ENCODE measurements at regions not wholly inside any gene's neighbourhood (a gene's known extent, or its start where the extent isn't known, plus 50 kb on each side); places are given as distances from the start of the nearest gene placed in this dataset.

DNA sequence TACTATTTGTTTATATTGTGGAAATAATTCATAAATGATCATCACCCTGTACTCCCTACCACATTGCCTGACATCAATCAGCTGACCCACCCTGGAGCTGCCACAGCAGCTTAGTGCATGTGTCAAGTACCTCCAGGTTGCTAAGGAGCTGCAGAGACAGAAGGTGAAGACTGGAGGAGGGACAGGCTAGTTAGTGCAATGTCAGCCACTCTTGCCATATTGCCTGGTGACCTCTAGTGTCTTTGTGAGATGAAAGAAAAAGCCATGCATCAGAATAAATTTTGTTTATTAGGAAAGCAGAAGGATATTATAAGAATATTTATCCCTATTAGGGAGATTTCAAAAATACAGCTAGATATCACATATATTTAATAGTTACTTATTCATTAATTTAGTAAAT is 243.9 kb upstream of the FAT4 start:
- DNase-seq, result no peak

DNA sequence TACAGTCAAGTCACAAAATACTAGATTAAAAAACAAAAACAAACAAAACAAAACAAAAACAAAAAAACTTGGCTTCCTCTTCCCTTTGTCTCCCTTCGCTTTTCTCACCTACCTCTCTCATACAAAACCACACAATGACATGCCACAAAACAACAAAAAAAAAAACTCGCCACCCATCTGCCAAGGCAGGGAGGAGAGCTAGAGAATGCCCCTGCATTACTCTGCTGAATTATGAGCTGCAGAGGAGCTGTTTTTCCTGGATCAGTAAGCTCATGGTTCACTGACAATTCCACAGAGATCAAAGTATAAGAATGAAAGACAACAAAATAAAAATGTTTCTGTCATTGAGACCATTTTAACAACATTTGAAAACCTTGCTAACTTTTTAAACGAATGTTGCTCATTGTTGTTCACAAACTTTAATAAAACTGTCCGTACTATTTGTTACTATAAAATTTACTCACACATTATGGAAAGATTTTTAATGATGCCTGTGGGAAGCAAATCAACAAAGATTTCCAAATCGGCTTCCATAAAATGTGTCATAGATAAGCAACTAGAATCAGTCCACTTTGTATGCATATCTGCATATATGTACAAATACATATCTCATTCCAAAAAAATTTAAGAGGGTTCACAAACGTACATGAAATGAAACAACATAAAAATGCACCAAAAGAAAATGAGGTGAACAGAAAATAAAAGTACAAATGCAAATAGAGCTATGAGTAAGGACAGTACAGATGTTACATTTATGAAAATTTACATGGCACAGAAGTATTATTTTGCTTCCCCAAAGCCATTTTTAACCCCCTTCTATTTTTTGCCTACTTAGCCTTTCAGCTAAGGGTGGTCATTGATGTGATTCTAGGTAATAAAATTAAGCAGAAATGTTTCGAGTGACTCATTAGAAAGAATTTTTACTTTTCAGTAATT is 252.4 kb upstream of the FAT4 start:
- no peak for TF ChIP-seq POLR2A (IDR thresholded peaks at IDR 0.05; ENCODE audit: low read length)
- no peak for TF ChIP-seq GATA1 (IDR thresholded peaks at IDR 0.05; ENCODE audit: low read depth, low read length)
- DNase-seq, result no peak

More for the DNA sequence above, 243.9 kb upstream of the FAT4 start:
- TF ChIP-seq GATA1 (IDR thresholded peaks at IDR 0.05; ENCODE audit: low read depth, low read length) (no peak), POLR2A (IDR thresholded peaks at IDR 0.05; ENCODE audit: low read length) (no peak)

DNA sequence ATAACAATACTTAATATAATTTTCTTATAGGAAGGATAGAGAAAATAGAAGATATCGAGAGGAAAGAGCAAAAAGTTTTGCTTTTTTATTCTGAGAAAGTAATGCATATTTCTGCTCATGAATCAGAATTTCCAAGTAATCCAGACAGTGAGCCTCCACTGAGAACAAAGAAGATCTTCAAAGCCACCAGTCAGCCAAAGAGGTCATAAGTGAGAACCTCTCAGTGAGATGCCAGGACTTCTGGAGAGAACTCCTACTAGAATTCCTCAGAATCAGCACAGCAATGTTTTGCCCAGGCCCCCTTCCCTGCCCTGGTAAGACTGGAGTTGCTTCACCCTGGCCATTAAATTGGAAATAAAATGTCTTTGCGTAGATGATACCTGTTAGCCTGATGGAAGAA is 254.4 kb upstream of the FAT4 start:
- DNase-seq, result no peak
- no peak for TF ChIP-seq POLR2A (IDR thresholded peaks at IDR 0.05; ENCODE audit: low read length)
- no peak for TF ChIP-seq GATA1 (IDR thresholded peaks at IDR 0.05; ENCODE audit: low read depth, low read length)

DNA sequence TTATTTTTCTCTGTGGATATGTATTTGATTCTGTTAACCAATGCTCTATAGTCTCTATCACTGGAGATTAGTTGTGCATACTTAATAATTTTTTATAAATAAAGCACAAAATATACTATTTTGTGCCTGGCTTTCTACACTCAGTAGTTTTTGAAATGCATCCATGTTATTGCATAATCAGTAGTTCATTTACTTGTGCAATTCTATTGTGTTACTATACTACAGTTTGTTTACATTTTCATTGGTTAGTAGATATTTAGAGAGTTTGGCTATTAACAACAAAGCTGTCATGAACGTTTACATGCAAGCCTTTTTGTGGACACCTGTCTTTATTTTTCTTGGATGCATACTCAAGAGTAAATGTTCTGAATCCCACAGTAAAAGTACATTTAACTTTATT is 265.0 kb upstream of the FAT4 start:
- no peak for DNase-seq
- TF ChIP-seq POLR2A (IDR thresholded peaks at IDR 0.05; ENCODE audit: low read length), result no peak
- no peak for TF ChIP-seq GATA1 (IDR thresholded peaks at IDR 0.05; ENCODE audit: low read depth, low read length)

DNA sequence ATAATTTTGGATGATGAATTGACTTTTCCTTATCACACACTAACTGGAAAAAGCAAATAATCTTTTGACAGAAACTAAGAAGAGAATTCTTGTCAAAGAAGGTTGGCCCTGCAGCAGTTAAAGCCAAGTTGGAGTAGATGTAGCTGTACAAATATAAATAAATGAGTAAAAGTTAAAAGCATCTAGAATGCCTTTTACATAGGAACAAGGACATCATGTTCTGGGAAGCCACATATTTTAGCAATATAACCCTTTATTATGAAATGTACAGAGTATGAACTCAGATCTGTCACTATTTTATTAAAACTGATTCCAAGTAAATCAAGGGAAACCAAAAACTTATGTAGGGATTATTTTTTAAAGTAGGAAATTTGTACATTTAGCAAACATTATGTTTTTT is 269.4 kb upstream of the FAT4 start:
- TF ChIP-seq POLR2A (IDR thresholded peaks at IDR 0.05; ENCODE audit: low read length) (no peak), GATA1 (IDR thresholded peaks at IDR 0.05; ENCODE audit: low read depth, low read length) (no peak)

DNA sequence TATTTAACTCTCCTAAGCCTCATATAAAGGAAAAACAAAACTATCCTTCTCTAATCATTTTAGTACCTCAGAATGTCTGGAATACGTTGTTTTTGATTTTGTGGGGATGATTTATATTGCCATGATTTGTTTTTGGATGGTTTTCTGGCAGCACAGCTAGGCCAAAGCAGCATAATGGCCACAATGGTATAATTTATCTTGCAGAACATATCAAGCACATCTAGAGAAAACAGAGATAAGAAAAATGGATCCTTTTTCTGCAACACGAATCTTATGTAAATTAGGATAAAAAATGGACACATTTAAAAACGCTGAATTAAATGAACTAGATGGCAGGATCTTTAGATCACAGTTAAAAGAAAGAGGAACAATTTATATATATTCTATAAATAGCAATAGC is 269.9 kb upstream of the FAT4 start:
- DNase-seq, result no peak
- no peak for TF ChIP-seq POLR2A (IDR thresholded peaks at IDR 0.05; ENCODE audit: low read length)
- TF ChIP-seq GATA1 (IDR thresholded peaks at IDR 0.05; ENCODE audit: low read depth, low read length), result no peak

More for the DNA sequence above, 269.4 kb upstream of the FAT4 start:
- no peak for DNase-seq

DNA sequence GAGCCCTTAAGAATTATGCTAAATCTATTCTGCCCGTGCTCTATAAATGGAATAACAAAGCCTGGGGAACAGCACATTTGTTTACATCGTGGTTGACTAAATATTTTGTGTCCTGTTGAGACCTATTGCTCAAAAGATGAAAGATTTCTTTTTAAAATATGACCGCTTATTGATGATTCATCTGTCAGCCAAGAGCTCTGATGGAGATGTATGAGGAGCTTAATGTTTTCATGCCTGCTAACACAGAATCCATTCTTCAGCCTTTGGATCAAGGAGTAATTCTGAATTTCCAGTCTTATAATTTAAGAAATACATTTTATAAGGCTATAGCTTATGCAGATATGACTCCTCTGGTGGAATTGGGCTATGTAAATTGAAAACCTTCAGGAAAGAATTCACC is 271.3 kb upstream of the FAT4 start:
- DNase-seq, result no peak
- TF ChIP-seq GATA1 (IDR thresholded peaks at IDR 0.05; ENCODE audit: low read depth, low read length) (no peak), POLR2A (IDR thresholded peaks at IDR 0.05; ENCODE audit: low read length) (no peak)

DNA sequence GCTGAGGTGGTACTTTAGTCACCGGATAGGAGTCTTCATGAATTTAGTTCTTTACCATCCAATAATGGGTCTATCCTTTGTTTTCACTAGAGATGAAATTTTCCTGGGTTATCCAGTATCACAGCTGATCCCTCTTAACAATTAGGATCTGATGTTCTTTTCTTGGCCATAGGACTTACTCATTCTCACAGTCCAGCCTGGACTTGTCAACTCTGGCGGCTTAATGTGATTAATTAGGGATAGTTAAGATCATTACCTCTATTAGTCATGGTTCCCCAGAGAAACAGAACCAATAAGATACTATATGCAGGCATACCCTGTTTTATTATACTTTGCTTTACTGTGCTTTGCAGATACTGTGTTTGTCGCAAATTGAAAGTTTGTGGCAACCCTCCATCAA is 272.7 kb upstream of the FAT4 start:
- no peak for DNase-seq
- TF ChIP-seq GATA1 (IDR thresholded peaks at IDR 0.05; ENCODE audit: low read depth, low read length) (no peak), POLR2A (IDR thresholded peaks at IDR 0.05; ENCODE audit: low read length) (no peak)

DNA sequence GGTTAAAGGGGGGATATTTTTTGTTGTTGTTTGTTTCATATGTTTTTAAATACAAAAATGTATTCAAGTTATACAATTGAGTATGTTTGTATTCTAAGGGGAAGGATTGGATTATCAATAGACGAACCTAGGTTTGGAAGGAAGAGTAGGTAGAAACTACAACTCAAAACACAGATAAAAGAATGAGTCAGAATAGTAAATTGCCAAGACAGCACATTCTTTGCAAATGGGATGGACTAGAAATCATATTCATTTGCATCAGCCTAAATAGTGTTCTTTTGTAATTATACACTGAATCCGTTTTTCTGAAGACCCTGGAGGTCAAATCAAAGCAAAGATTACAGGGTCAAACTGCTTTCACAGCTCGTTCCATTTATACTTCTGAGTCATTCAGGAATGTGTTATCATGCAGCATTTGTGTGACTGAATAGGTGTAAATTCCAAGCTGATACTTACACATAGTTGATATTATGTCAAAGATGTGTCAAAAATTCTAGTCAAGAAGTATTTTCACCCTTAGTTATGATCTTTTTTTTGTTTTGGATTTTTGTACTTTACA is 273.3 kb upstream of the FAT4 start:
- DNase-seq, result no peak

DNA sequence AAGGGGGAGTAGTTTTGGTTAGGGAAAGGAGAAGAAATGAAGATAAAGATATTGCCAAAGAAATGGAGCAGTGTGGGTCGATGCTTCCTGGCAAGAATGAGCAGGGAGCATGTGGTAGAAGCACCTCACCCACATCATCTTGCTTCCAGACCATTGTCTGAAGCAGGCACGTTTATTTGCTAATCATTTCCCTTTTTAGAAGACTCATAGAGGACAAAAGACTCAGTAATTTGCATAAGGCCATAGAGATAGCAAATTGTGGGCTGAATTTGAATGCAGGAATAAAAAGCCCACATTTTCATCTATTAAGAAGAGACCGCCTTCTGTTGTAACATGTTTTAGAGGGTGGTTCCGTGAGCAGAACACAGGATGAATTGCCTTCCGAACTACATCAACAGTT is 275.2 kb upstream of the FAT4 start:
- TF ChIP-seq POLR2A (IDR thresholded peaks at IDR 0.05; ENCODE audit: low read length) (no peak), GATA1 (IDR thresholded peaks at IDR 0.05; ENCODE audit: low read depth, low read length) (no peak)
- DNase-seq, result no peak

More for the DNA sequence above, 273.3 kb upstream of the FAT4 start:
- TF ChIP-seq POLR2A (IDR thresholded peaks at IDR 0.05; ENCODE audit: low read length) (no peak), GATA1 (IDR thresholded peaks at IDR 0.05; ENCODE audit: low read depth, low read length) (no peak)

DNA sequence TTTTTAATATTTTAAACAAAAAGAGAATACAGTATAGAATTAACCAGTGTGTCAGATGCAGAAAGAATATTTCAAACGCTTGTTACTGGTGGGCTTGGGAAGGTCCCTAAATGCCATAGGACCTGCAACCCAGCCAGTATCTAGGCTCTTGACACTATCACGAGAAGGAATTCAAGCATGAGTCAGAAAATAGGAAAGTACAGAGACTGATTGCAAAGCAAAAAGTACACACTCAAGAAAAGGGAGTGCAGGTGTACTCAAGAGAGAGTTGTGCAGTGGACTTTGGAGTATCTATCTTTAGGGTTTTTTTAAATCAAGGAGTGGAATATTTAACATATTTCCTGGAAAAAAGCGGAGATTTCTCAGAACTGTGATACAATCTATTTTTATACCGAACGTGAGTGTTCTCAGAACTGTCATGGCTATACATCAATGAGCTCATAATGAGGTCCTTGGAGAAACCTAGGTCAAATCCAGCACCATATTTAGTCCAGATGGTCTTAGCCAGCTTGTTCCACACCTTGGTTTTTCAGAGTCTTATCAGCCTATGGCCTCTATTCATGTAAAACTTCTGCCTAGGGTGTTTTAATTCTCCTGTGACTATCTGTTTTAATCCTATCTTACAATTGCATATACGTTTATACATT is 291.8 kb upstream of the FAT4 start:
- TF ChIP-seq POLR2A (IDR thresholded peaks at IDR 0.05; ENCODE audit: low read length) (no peak), GATA1 (IDR thresholded peaks at IDR 0.05; ENCODE audit: low read depth, low read length) (no peak)
- no peak for DNase-seq

DNA sequence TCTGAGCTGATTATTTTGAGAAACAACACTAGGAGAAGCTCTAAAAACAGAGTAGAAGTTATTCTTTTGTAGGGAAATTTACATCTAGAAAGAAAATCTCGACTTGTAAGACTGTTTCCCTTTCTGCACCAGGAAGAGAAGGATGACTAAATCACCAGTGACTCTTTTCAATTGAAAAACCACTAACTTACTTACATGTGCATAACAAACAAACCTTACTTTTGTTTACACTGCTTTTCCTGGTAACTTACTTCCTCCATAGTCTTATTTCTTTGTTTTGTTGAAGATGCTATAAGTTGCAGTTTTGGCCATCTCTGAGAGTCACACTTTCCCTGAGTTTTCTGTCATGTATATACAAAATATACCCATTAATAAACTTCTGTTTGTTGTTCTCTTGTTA is 293.6 kb upstream of the FAT4 start:
- TF ChIP-seq GATA1 (IDR thresholded peaks at IDR 0.05; ENCODE audit: low read depth, low read length) (no peak), POLR2A (IDR thresholded peaks at IDR 0.05; ENCODE audit: low read length) (no peak)
- DNase-seq, result no peak

DNA sequence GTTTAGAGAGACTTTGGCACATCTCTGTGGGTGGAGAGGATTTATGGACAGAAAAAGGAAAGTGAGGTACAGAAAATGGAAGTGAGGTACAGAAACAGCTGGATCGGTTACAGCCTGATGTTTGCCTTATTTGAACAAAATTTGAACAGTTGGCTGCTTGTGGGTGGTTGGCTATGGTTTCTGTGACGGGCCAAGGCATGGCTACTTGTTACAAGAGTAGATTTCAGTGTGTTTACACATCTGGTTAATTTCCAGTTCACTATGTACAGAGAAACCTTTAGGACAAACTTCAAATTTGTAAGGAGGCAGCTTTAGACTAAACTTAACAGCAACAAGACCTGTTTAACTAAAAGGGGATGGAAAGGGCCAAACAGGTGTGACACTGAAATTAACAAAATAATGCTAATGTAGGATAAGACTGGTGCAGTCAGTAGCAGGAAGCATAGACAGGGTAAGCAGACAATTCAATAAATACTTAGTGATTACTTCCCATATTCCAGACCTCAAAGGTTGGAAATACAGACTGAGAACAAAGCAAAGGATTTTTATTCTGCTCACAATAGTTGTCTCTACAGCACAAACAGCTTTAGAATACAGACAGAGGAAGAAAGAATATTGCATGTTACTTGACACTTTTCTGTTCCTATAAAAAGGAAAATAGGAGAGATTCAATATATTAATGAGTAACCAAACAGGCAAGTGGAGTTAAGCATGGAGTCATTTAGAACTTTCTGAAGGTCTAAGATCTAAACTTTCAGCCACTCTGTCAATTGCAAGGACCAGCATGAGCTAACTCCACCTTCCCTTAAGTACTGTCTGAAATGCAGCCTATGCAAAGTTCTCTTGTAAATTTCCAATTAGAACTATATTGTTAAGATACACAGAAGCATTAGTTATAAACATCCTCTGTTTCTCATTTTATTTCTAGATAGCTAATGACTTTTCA is 294.4 kb upstream of the FAT4 start:
- no peak for TF ChIP-seq GATA1 (IDR thresholded peaks at IDR 0.05; ENCODE audit: low read depth, low read length)
- TF ChIP-seq POLR2A (IDR thresholded peaks at IDR 0.05; ENCODE audit: low read length), result no peak
- no peak for DNase-seq

Data from erythroblast (primary cell).